Astrocyte of the spinal cord (primary cell): ENCODE measurements at regions not wholly inside any gene's neighbourhood (a gene's known extent, or its start where the extent isn't known, plus 50 kb on each side); places are given as distances from the start of the nearest gene placed in this dataset.

Experiments
- DNase-seq: peaks from one replicate; pipeline ENCODE4 v3.0.0; 2011; ENCODE audit warnings: low read depth, low spot score
- H3K4me3 ChIP-seq: 2 replicates; pipeline ENCODE4 v1.5.1; 2011; ENCODE audit warnings: low read depth, mild to moderate bottlenecking, low read length, moderate library complexity
- CTCF ChIP-seq: IDR thresholded peaks from 2 replicates; pipeline ENCODE4 v1.5.1; 2012; ENCODE audit warnings: low read depth, mild to moderate bottlenecking, low read length, inconsistent platforms
- in situ Hi-C: cut with HindIII; loops from 2 replicates; pipeline ENCODE4 v1.10.0; 2017; ENCODE audit warnings: low sequenced_read_pairs

- no peak for TF ChIP-seq CTCF
- H3K4me3 ChIP-seq = no peak overlapping the region
- in situ Hi-C loops = no loop called here
- no peak for DNase-seq
Observed at GRCh38 chr11:104327861-104328511, 164.0 kb upstream of the PDGFD start.

DNA sequence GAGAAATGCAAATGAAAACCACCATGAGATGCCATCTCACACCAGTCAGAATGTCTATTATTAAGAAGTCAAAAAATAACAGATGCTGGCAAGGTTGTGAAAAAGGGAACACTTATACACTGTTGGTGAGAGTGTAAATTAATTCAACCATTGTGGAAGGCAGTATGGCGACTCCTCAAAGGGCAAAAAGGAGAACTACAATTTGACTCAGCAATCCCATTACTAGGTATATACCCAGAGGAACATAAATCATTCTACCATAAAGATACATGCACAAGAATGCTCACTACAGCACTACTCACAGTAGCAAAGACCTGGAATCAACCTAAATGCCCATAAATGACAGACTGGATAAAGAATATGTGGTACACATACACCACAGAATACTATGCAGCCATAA, 161.1 kb upstream of the PDGFD start:
- DNase-seq = no peak
- no peak overlapping the region for H3K4me3 ChIP-seq
- in situ Hi-C loops = no loop called here
- TF ChIP-seq CTCF = no peak

DNA sequence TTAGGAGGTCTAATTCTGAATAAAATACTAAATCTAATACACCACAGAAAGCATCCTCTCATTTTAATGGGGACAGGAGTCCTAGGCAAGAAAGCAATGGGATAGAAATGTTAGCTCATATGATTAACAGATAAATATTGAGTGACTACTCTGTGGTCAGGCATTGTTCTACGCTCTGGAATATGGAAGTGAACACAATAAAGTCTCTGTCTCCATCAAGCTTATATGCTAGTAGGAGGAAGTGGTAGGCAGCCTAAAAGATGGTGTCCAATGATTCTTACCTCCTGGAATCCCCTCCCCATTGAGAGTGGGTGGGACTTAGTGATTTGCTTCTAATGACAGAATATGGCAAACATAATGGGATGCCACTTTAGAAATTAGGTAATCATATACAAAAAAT, 160.3 kb upstream of the PDGFD start:
- no peak for TF ChIP-seq CTCF
- no peak overlapping the region for H3K4me3 ChIP-seq
- no peak for DNase-seq
- in situ Hi-C loops = no loop called here

GRCh38 chr11:104323841-104324240, 159.9 kb upstream of the PDGFD start:
- DNase-seq = no peak
- no peak overlapping the region for H3K4me3 ChIP-seq
- TF ChIP-seq CTCF = no peak
- in situ Hi-C loops = no loop called here

- in situ Hi-C loops = no loop called here
- no peak overlapping the region for H3K4me3 ChIP-seq
- no peak for TF ChIP-seq CTCF
- DNase-seq = no peak
Observed at GRCh38 chr11:104322696-104323095, 158.7 kb upstream of the PDGFD start.

DNA sequence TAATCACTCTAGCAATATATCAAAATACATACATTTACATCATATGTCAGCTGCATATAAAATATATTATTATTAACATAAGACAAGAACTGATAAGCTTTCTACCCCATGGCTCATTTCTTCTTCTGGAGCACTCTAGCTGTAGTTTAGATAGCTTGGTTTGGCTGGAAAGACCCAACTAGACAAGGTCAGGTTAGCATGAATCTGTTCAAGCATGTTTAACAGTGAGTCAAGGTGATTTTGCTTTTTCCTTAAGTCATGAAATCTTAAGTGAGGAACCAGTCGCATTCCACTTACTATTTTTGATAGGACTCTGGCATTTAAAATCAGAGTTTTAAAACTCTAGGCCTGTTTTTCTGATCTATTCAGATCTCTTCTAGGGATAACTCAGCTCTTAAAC, 157.0 kb upstream of the PDGFD start:
- in situ Hi-C loops = no loop called here
- no peak for DNase-seq
- TF ChIP-seq CTCF = no peak
- H3K4me3 ChIP-seq = no peak overlapping the region

GRCh38 chr11:104320097-104320496, 156.2 kb upstream of the PDGFD start:
- peak; percentile 32 for DNase-seq
- no peak overlapping the region for H3K4me3 ChIP-seq
- in situ Hi-C loops = no loop called here
- TF ChIP-seq CTCF = no peak
